ENCODE measurements at regions not wholly inside any gene's neighbourhood (a gene's known extent, or its start where the extent isn't known, plus 50 kb on each side); places are given as distances from the start of the nearest gene placed in this dataset.

DNA sequence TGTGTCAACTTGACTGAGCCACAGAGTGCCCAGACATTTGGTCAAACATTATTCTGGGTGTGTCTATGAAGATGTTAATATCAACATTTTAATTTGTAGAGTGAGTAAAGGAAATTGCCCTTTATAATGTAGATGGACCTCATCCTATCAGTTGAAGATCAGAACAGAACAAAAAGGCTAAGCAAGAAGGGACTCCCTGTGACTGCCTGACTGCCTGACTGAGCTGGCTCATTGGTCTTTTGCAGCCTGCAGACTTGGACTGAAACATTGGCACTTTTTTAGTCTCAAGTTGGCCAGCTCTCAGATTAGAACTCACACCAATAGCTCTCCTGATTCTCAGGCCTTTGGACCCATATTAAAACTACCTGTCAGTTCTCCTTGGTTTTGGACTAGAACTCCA lies 600.4 kb upstream of the SLITRK6 start:
- TF ChIP-seq EP300 (IDR thresholded peaks at IDR 0.05; ENCODE audit: low read depth), result no peak
- TF ChIP-seq POLR2A (IDR thresholded peaks at IDR 0.05), result no peak
- TF ChIP-seq, protein P1, sequence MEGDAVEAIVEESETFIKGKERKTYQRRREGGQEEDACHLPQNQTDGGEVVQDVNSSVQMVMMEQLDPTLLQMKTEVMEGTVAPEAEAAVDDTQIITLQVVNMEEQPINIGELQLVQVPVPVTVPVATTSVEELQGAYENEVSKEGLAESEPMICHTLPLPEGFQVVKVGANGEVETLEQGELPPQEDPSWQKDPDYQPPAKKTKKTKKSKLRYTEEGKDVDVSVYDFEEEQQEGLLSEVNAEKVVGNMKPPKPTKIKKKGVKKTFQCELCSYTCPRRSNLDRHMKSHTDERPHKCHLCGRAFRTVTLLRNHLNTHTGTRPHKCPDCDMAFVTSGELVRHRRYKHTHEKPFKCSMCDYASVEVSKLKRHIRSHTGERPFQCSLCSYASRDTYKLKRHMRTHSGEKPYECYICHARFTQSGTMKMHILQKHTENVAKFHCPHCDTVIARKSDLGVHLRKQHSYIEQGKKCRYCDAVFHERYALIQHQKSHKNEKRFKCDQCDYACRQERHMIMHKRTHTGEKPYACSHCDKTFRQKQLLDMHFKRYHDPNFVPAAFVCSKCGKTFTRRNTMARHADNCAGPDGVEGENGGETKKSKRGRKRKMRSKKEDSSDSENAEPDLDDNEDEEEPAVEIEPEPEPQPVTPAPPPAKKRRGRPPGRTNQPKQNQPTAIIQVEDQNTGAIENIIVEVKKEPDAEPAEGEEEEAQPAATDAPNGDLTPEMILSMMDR (IDR thresholded peaks at IDR 0.05), result no peak
- TF ChIP-seq POLR2AphosphoS5 (IDR thresholded peaks at IDR 0.05), result no peak
- DNase-seq, result no peak
- H3K27me3 ChIP-seq, result no peaks in the 10 kb centered on the region
- H3K4me3 ChIP-seq, result no peak overlapping the region
- no peak overlapping the region for H3K27ac ChIP-seq
- in situ Hi-C loops (cut with MboI; ENCODE audit: low pct_ligation_motif_present in 1 of 4, low pct_unique_long_range_greater_than_20kb in 1 of 4, low sequenced_read_pairs in 3 of 4), result no loop called here
- H3K9me3 ChIP-seq, result no peaks in the 10 kb centered on the region
- intact Hi-C loops (cut with DNase I; ENCODE audit: low total_unique reads), result no loop called here
- no peaks in the 10 kb centered on the region for H3K36me3 ChIP-seq
- H3K4me1 ChIP-seq, result no peaks in the 10 kb centered on the region

DNA sequence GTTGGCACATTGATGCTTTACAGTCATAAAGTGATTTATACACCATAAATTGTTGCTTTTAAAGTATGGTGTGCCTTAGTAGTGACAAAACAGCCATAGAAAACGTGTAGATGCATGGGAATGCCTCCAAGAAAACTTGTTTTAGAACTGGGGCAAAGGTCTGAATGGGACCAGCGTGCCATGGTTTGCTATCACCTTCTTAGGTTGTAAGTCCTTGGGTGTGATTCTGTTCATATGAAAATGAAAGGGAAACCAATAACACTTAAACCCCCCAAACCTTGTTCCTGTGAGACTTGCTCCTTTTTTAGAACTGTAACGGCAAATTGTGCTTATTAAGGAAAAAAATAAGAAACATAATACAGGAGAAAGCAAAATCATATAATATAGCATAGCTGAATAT lies 603.3 kb upstream of the SLITRK6 start:
- no peak overlapping the region for H3K27ac ChIP-seq
- DNase-seq, result no peak
- no peaks in the 10 kb centered on the region for H3K4me1 ChIP-seq
- intact Hi-C loops (cut with DNase I; ENCODE audit: low total_unique reads) (no loop called here), in situ Hi-C loops (cut with MboI; ENCODE audit: low pct_ligation_motif_present in 1 of 4, low pct_unique_long_range_greater_than_20kb in 1 of 4, low sequenced_read_pairs in 3 of 4) (no loop called here)
- no peak overlapping the region for H3K4me3 ChIP-seq
- WGBS, 2 donors (ENCODE audit: low coverage in 1 of 2), result 36 to 45% methylated on average over 3 of the region's 3 CpGs
- no peaks in the 10 kb centered on the region for H3K36me3 ChIP-seq
- H3K27me3 ChIP-seq, result no peaks in the 10 kb centered on the region
- no peaks in the 10 kb centered on the region for H3K9me3 ChIP-seq
- TF ChIP-seq, protein P1 (IDR thresholded peaks at IDR 0.05), result no peak
- TF ChIP-seq POLR2A (IDR thresholded peaks at IDR 0.05), result no peak
- TF ChIP-seq EP300 (IDR thresholded peaks at IDR 0.05; ENCODE audit: low read depth), result no peak
- no peak for TF ChIP-seq POLR2AphosphoS5 (IDR thresholded peaks at IDR 0.05)

- Histone ChIP-seq H3K4me3 (no peak overlapping the region), H3K4me1 (no peaks in the 10 kb centered on the region), H3K36me3 (no peaks in the 10 kb centered on the region), H3K9me3 (no peaks in the 10 kb centered on the region), H3K27ac (no peak overlapping the region), H3K27me3 (no peaks in the 10 kb centered on the region)
- intact Hi-C loops (cut with DNase I; ENCODE audit: low total_unique reads), result no loop called here
- TF ChIP-seq, protein P1 (IDR thresholded peaks at IDR 0.05), result no peak
- in situ Hi-C loops (cut with MboI; ENCODE audit: low pct_ligation_motif_present in 1 of 4, low pct_unique_long_range_greater_than_20kb in 1 of 4, low sequenced_read_pairs in 3 of 4), result no loop called here
- no peak for DNase-seq
These were observed 604.0 kb upstream of the SLITRK6 start for GRCh38 chr13:86403181-86403580.

- TF ChIP-seq POLR2AphosphoS5 (IDR thresholded peaks at IDR 0.05), result no peak
- no peak for DNase-seq
- Histone ChIP-seq H3K27me3 (no peaks in the 10 kb centered on the region), H3K27ac (no peak overlapping the region), H3K9me3 (no peaks in the 10 kb centered on the region), H3K36me3 (no peaks in the 10 kb centered on the region), H3K4me1 (no peaks in the 10 kb centered on the region), H3K4me3 (no peak overlapping the region)
- intact Hi-C loops (cut with DNase I; ENCODE audit: low total_unique reads), result no loop called here
- in situ Hi-C loops (cut with MboI; ENCODE audit: low pct_ligation_motif_present in 1 of 4, low pct_unique_long_range_greater_than_20kb in 1 of 4, low sequenced_read_pairs in 3 of 4), result no loop called here
- WGBS, 2 donors (ENCODE audit: low coverage in 1 of 2), result 72% methylated on average over 8 of the region's 8 CpGs; no CpG with 5 or more reads in 1 of the 2 donors
These were observed 610.4 kb upstream of the SLITRK6 start for GRCh38 chr13:86409466-86410241.

DNA sequence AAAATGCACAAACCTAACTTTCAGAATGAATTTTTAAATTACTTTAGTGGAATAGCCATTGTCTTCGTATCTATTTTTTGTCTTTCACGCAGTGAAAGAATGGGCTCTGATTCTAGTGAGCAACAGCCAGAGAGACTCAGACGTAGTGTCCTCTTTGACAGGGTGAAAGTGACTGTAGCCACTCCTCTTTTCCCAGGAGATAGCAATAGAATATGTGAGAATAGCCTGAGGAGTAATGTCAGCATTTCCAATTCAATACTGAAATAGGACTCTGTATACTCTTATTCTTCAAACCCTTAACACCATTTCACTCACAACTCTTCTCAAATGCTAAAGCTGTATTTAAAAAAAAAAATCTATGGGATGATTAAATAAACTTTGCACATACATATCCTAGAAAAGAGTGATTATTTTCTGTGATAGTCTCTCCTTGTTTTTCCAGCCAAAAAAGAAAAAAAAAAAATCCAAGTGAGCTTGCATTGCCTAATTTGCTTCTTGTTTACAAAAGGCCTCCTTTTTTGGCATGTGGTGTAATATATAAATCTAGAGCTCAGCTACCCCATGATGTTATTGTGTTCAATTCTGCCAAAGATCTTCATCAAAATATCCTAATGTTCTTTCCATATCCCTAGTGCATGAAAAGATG lies 626.1 kb upstream of the SLITRK6 start:
- in situ Hi-C loops (cut with MboI; ENCODE audit: low pct_ligation_motif_present in 1 of 4, low pct_unique_long_range_greater_than_20kb in 1 of 4, low sequenced_read_pairs in 3 of 4) (no loop called here), intact Hi-C loops (cut with DNase I; ENCODE audit: low total_unique reads) (no loop called here)
- Histone ChIP-seq H3K36me3 (no peaks in the 10 kb centered on the region), H3K9me3 (no peaks in the 10 kb centered on the region), H3K4me1 (no peaks in the 10 kb centered on the region), H3K4me3 (no peak overlapping the region), H3K27me3 (no peaks in the 10 kb centered on the region), H3K27ac (no peak overlapping the region)
- 56 to 77% methylated on average over 3 of the region's 3 CpGs for WGBS, 2 donors (ENCODE audit: low coverage in 1 of 2)
- DNase-seq, result no peak
- TF ChIP-seq POLR2AphosphoS5 (IDR thresholded peaks at IDR 0.05), result no peak
- TF ChIP-seq, protein P1 (IDR thresholded peaks at IDR 0.05), result no peak
- no peak for TF ChIP-seq EP300 (IDR thresholded peaks at IDR 0.05; ENCODE audit: low read depth)
- no peak for TF ChIP-seq POLR2A (IDR thresholded peaks at IDR 0.05)

Measured in transverse colon (tissue), 4 donors.